ENCODE measurements at regions not wholly inside any gene's neighbourhood (a gene's known extent, or its start where the extent isn't known, plus 50 kb on each side); places are given as distances from the start of the nearest gene placed in this dataset.

DNA sequence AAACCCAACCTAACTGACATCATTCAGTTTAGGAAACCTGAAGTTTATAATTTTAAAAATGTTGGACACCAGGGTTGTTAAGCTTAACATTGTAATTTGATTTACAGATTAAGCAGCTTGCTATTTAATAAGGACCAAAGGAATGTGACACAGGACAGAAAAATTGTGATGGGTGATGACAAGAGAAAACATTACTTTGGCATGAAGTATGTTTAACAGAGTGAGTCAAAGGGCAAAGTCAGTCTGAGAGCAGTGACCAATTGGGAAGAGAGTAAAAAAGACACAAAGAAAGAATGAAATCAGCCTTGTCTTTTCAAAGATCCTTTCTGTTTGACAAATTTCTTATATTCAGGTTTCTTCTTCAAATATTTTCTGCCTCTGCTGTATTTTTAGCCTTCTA is 1301.6 kb downstream of the SI start:
- TF ChIP-seq, protein P1, sequence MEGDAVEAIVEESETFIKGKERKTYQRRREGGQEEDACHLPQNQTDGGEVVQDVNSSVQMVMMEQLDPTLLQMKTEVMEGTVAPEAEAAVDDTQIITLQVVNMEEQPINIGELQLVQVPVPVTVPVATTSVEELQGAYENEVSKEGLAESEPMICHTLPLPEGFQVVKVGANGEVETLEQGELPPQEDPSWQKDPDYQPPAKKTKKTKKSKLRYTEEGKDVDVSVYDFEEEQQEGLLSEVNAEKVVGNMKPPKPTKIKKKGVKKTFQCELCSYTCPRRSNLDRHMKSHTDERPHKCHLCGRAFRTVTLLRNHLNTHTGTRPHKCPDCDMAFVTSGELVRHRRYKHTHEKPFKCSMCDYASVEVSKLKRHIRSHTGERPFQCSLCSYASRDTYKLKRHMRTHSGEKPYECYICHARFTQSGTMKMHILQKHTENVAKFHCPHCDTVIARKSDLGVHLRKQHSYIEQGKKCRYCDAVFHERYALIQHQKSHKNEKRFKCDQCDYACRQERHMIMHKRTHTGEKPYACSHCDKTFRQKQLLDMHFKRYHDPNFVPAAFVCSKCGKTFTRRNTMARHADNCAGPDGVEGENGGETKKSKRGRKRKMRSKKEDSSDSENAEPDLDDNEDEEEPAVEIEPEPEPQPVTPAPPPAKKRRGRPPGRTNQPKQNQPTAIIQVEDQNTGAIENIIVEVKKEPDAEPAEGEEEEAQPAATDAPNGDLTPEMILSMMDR (IDR thresholded peaks at IDR 0.05) = no peak
- TF ChIP-seq EZH2 (IDR thresholded peaks at IDR 0.05; ENCODE audit: borderline replicate concordance, insufficient read depth, low read depth, low read length, poor library complexity, severe bottlenecking) = no peak

Measured in B cell (primary cell).